H9 (cell line): ENCODE measurements at regions not wholly inside any gene's neighbourhood (a gene's known extent, or its start where the extent isn't known, plus 50 kb on each side); places are given as distances from the start of the nearest gene placed in this dataset.

Experiments
- DNase-seq: peaks from one replicate; pipeline ENCODE4 v3.0.0-alpha.2; 2017
- H2AFZ ChIP-seq: one replicate; pipeline ENCODE4 v1.6.1; 2013; ENCODE audit warnings: mild to moderate bottlenecking, low read length, control low read depth, moderate library complexity
- H2AK5ac ChIP-seq: 2 replicates; pipeline ENCODE4 v1.6.1; 2013; ENCODE audit warnings: low read length, control low read depth, mixed read lengths; ENCODE audit not compliant: insufficient read length
- H2BK120ac ChIP-seq: one replicate; pipeline ENCODE4 v1.6.1; 2013; ENCODE audit warnings: low read depth, mild to moderate bottlenecking, low read length, control low read depth, inconsistent platforms; ENCODE audit not compliant: poor library complexity, severe bottlenecking
- H2BK12ac ChIP-seq: 2 replicates; pipeline ENCODE4 v1.6.1; 2013; ENCODE audit warnings: low read length, control low read depth, mixed read lengths, low read depth; ENCODE audit not compliant: insufficient read length
- H2BK15ac ChIP-seq: 2 replicates; pipeline ENCODE4 v1.6.1; 2013; ENCODE audit warnings: low read depth, low read length, control low read depth
- H2BK20ac ChIP-seq: one replicate; pipeline ENCODE4 v1.6.1; 2013; ENCODE audit warnings: low read depth, mild to moderate bottlenecking, low read length, control low read depth, inconsistent platforms; ENCODE audit not compliant: poor library complexity, severe bottlenecking
- H2BK5ac ChIP-seq: 2 replicates; pipeline ENCODE4 v1.6.1; 2013; ENCODE audit warnings: low read length, control low read depth, mixed read lengths; ENCODE audit not compliant: insufficient read length
- H3K14ac ChIP-seq: 2 replicates; pipeline ENCODE4 v1.6.1; 2013; ENCODE audit warnings: low read length, control low read depth; ENCODE audit not compliant: insufficient read depth
- H3K18ac ChIP-seq: 2 replicates; pipeline ENCODE4 v1.6.1; 2013; ENCODE audit warnings: low read depth, mild to moderate bottlenecking, mixed read lengths, low read length, control low read depth; ENCODE audit not compliant: insufficient read length
- H3K23ac ChIP-seq: 2 replicates; pipeline ENCODE4 v1.6.1; 2013; ENCODE audit warnings: low read length, control low read depth, mixed read lengths, low read depth; ENCODE audit not compliant: insufficient read length
- H3K23me2 ChIP-seq: 2 replicates; pipeline ENCODE4 v1.6.1; 2013; ENCODE audit warnings: low read depth, mild to moderate bottlenecking, mixed read lengths, low read length, control low read depth; ENCODE audit not compliant: insufficient read length, poor library complexity, severe bottlenecking
- H3K27ac ChIP-seq: 2 replicates; pipeline ENCODE4 v1.5.1; 2013; ENCODE audit warnings: low read length, control low read depth, mixed read lengths, low read depth; ENCODE audit not compliant: insufficient read length
- H3K27me3 ChIP-seq: 2 replicates; pipeline ENCODE4 v1.6.1; 2013; ENCODE audit warnings: low read length, control low read depth, inconsistent platforms; ENCODE audit not compliant: insufficient read depth
- H3K4ac ChIP-seq: 2 replicates; pipeline ENCODE4 v1.6.1; 2013; ENCODE audit warnings: low read depth, mild to moderate bottlenecking, control low read depth, inconsistent platforms, low read length, moderate library complexity
- H3K4me1 ChIP-seq: 2 replicates; pipeline ENCODE4 v1.6.1; 2013; ENCODE audit warnings: low read length, control low read depth, inconsistent platforms; ENCODE audit not compliant: insufficient read depth
- H3K4me2 ChIP-seq: 2 replicates; pipeline ENCODE4 v1.6.1; 2013; ENCODE audit warnings: low read length, control low read depth, mixed read lengths; ENCODE audit not compliant: insufficient read length, insufficient read depth
- H3K56ac ChIP-seq: 2 replicates; pipeline ENCODE4 v1.6.1; 2013; ENCODE audit warnings: low read depth, mild to moderate bottlenecking, mixed read lengths, low read length, control low read depth; ENCODE audit not compliant: insufficient read length
- H3K79me1 ChIP-seq: 2 replicates; pipeline ENCODE4 v1.6.1; 2013; ENCODE audit warnings: low read depth, mild to moderate bottlenecking, moderate library complexity, low read length, control low read depth, inconsistent platforms; ENCODE audit not compliant: insufficient read depth, poor library complexity, severe bottlenecking
- H3K79me2 ChIP-seq: 2 replicates; pipeline ENCODE4 v1.6.1; 2013; ENCODE audit warnings: low read length, control low read depth, inconsistent platforms; ENCODE audit not compliant: insufficient read depth
- H3K9ac ChIP-seq: 2 replicates; pipeline ENCODE4 v1.6.1; 2013; ENCODE audit warnings: low read length, control low read depth, mixed read lengths; ENCODE audit not compliant: insufficient read length; ENCODE audit errors: extremely low read depth
- H3K9me3 ChIP-seq: one replicate; pipeline ENCODE4 v1.6.1; 2013; ENCODE audit warnings: low read depth, low read length, inconsistent platforms; ENCODE audit not compliant: control insufficient read depth
- H3T11ph ChIP-seq: one replicate; pipeline ENCODE4 v1.6.1; 2013; ENCODE audit warnings: mild to moderate bottlenecking, low read length, control low read depth, inconsistent platforms
- H4K20me1 ChIP-seq: one replicate; pipeline ENCODE4 v1.6.1; 2013; ENCODE audit not compliant: control insufficient read depth, insufficient read length, insufficient read depth
- H4K5ac ChIP-seq: 2 replicates; pipeline ENCODE4 v1.6.1; 2013; ENCODE audit warnings: low read depth, mild to moderate bottlenecking, mixed read lengths, low read length, control low read depth; ENCODE audit not compliant: insufficient read length
- H4K8ac ChIP-seq: replicated peaks from 2 replicates; pipeline ENCODE4 v1.6.1; 2013; ENCODE audit warnings: low read length, control low read depth, mixed read lengths, low read depth; ENCODE audit not compliant: insufficient read length
- H4K91ac ChIP-seq: 2 replicates; pipeline ENCODE4 v1.6.1; 2013; ENCODE audit warnings: low read depth, mild to moderate bottlenecking, moderate library complexity, mixed read lengths, low read length, control low read depth; ENCODE audit not compliant: insufficient read length
- H3K27ac Mint-ChIP-seq, 3 experiments: 2 replicates in 2 of 3; 3 replicates in 1 of 3; pipeline ENCODE4 v1.8.0; 2020 to 2021; ENCODE audit warnings: mixed read lengths in 3 of 3, mild to moderate bottlenecking in 1 of 3, moderate library complexity in 1 of 3
- H3K27me3 Mint-ChIP-seq: 2 replicates; pipeline ENCODE4 v1.8.0; 2021; ENCODE audit warnings: low read depth, mild to moderate bottlenecking, moderate library complexity, mixed read lengths
- H3K36me3 Mint-ChIP-seq, 3 experiments: 2 replicates in 2 of 3; 3 replicates in 1 of 3; pipeline ENCODE4 v1.8.0; 2020 to 2021; ENCODE audit warnings: low read depth in 3 of 3, mixed read lengths in 3 of 3; ENCODE audit not compliant: insufficient read depth in 1 of 3
- H3K4me1 Mint-ChIP-seq, 2 experiments: 2 replicates each; pipeline ENCODE4 v1.8.0; 2020; ENCODE audit warnings: mixed read lengths in 2 of 2
- H3K4me3 Mint-ChIP-seq, 2 experiments: 2 replicates in 1 of 2; 3 replicates in 1 of 2; pipeline ENCODE4 v1.8.0; 2020 to 2021; ENCODE audit warnings: mild to moderate bottlenecking in 2 of 2, mixed read lengths in 2 of 2, moderate library complexity in 1 of 2
- H3K9me3 Mint-ChIP-seq, 2 experiments: 2 replicates in 1 of 2; 3 replicates in 1 of 2; pipeline ENCODE4 v1.8.0; 2020; ENCODE audit warnings: mild to moderate bottlenecking in 2 of 2, mixed read lengths in 2 of 2, moderate library complexity in 1 of 2
- CTCF ChIP-seq: fragments of 200-600 bp; sonication (generic); conservative IDR thresholded peaks from 3 replicates; pipeline ENCODE4 v1.8.0; 2021; ENCODE audit warnings: antibody characterized with exemption, mild to moderate bottlenecking
- WGBS: extraction: QIAGEN DNeasy Blood & Tissue Kit; methylation state at CpG from one replicate; pipeline ENCODE4 v1.1.7; 2013; ENCODE audit warnings: missing lambda C conversion rate, low lambda C conversion rate, mixed read lengths; ENCODE audit not compliant: insufficient read length; ENCODE audit errors: extremely low coverage; 5-methylcytosine and 5-hydroxymethylcytosine counted together

GRCh38 chr12:65712260-65713004, 111.9 kb upstream of the HMGA2 start:
- no peak overlapping the region for H3K56ac ChIP-seq
- no peaks in the 10 kb centered on the region for H3K79me1 ChIP-seq
- H3K23ac ChIP-seq: no peak overlapping the region
- peaks cover 0 to 8% of the 10 kb centered on the region in 2 experiments; a peak in 2 of 4 replicates for H3K4me1 Mint-ChIP-seq
- H3K9me3 ChIP-seq: no peaks in the 10 kb centered on the region
- no CpG with 5 or more reads among the region's 5 CpGs for WGBS
- H3K27me3 Mint-ChIP-seq: no peaks in the 10 kb centered on the region; the same call in 1 of the 2 replicates
- no peak overlapping the region for H2BK120ac ChIP-seq
- no peak overlapping the region for H3K18ac ChIP-seq
- no peak overlapping the region for H3K4me2 ChIP-seq
- H2BK20ac ChIP-seq: no peak overlapping the region
- no peak overlapping the region for H2AFZ ChIP-seq
- no peak overlapping the region for H3K9ac ChIP-seq
- no peak overlapping the region for H2BK5ac ChIP-seq
- H3K14ac ChIP-seq: no peak overlapping the region
- H4K20me1 ChIP-seq: no peaks in the 10 kb centered on the region
- no peak overlapping the region for H2BK12ac ChIP-seq
- no peaks in the 10 kb centered on the region for H3K79me2 ChIP-seq
- no peak overlapping the region for H2AK5ac ChIP-seq
- H3K4me1 ChIP-seq: no peaks in the 10 kb centered on the region
- no peaks in the 10 kb centered on the region for H3K27me3 ChIP-seq
- no peak overlapping the region for H3K4me3 Mint-ChIP-seq
- DNase-seq: no peak
- no peak overlapping the region for H3K27ac Mint-ChIP-seq
- H3K23me2 ChIP-seq: no peaks in the 10 kb centered on the region
- no peak overlapping the region for H4K5ac ChIP-seq
- no peak overlapping the region for H4K8ac ChIP-seq
- no peak overlapping the region for H2BK15ac ChIP-seq
- H4K91ac ChIP-seq: no peak overlapping the region
- no peak overlapping the region for H3K4ac ChIP-seq
- no peak overlapping the region for H3K27ac ChIP-seq
- no peak overlapping the region for H3T11ph ChIP-seq
- no peak for TF ChIP-seq CTCF
- no peaks in the 10 kb centered on the region for H3K9me3 Mint-ChIP-seq
- H3K36me3 Mint-ChIP-seq: no peaks in the 10 kb centered on the region
